HFFc6 (cell line): ENCODE measurements at regions not wholly inside any gene's neighbourhood (a gene's known extent, or its start where the extent isn't known, plus 50 kb on each side); places are given as distances from the start of the nearest gene placed in this dataset.
"Not testable (repeated sequence)": the region's sequence is repeated elsewhere in the genome, so short reads cannot be mapped to it uniquely, and the experiment has no call there.

Source experiments
- DNase-seq: peaks from one replicate; pipeline ENCODE4 v3.0.0-alpha.2; 2018
- H3K27ac Mint-ChIP-seq: 2 replicates; pipeline ENCODE4 v1.8.0; 2020; ENCODE audit warnings: mild to moderate bottlenecking, mixed read lengths
- H3K27me3 Mint-ChIP-seq: 2 replicates; pipeline ENCODE4 v1.8.0; 2021; ENCODE audit warnings: mild to moderate bottlenecking, moderate library complexity, mixed read lengths; ENCODE audit not compliant: insufficient read depth
- H3K36me3 Mint-ChIP-seq: 2 replicates; pipeline ENCODE4 v1.8.0; 2021; ENCODE audit warnings: low read depth, mixed read lengths
- H3K4me1 Mint-ChIP-seq: 2 replicates; pipeline ENCODE4 v1.8.0; 2020; ENCODE audit warnings: low read depth, mixed read lengths
- H3K4me3 Mint-ChIP-seq: 2 replicates; pipeline ENCODE4 v1.8.0; 2020; ENCODE audit warnings: mild to moderate bottlenecking, moderate library complexity, mixed read lengths
- H3K9me3 Mint-ChIP-seq: 2 replicates; pipeline ENCODE4 v1.8.0; 2020; ENCODE audit warnings: mild to moderate bottlenecking, mixed read lengths
- TF ChIP-seq, protein P1 (sequence below): fragments of 200-600 bp; sonication (generic); IDR thresholded peaks from 2 replicates; pipeline ENCODE4 v1.5.0; 2021; ENCODE audit warnings: antibody characterized with exemption, mild to moderate bottlenecking

DNA sequence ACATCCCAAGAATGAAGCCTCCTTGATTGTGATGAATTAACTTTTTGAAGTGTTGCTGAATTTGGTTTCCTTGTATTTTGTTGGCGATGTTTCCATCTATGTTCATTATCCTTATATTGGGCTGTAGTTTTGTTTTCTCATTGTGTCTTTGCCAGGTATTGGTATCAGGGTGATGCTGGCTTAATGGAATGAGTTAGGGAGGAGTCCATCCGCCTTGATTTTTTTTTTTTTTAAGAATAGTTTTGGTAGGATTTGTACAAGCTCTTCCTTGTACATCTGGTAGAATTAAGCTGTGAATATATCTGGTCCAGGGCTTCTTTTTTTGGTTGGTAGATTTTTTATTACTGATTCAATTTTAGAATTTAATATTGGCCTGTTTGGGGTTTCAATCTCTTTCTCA is 166.1 kb upstream of the WDFY3 start:
- Mint-ChIP-seq H3K27me3 (peaks cover 2% of the 10 kb centered on the region; the same call in 1 of the 2 replicates), H3K9me3 (no peaks in the 10 kb centered on the region), H3K27ac (no peak overlapping the region), H3K36me3 (no peaks in the 10 kb centered on the region), H3K4me1 (no peaks in the 10 kb centered on the region), H3K4me3 (no peak overlapping the region)
- TF ChIP-seq, protein P1, sequence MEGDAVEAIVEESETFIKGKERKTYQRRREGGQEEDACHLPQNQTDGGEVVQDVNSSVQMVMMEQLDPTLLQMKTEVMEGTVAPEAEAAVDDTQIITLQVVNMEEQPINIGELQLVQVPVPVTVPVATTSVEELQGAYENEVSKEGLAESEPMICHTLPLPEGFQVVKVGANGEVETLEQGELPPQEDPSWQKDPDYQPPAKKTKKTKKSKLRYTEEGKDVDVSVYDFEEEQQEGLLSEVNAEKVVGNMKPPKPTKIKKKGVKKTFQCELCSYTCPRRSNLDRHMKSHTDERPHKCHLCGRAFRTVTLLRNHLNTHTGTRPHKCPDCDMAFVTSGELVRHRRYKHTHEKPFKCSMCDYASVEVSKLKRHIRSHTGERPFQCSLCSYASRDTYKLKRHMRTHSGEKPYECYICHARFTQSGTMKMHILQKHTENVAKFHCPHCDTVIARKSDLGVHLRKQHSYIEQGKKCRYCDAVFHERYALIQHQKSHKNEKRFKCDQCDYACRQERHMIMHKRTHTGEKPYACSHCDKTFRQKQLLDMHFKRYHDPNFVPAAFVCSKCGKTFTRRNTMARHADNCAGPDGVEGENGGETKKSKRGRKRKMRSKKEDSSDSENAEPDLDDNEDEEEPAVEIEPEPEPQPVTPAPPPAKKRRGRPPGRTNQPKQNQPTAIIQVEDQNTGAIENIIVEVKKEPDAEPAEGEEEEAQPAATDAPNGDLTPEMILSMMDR: no peak
- no peak for DNase-seq

DNA sequence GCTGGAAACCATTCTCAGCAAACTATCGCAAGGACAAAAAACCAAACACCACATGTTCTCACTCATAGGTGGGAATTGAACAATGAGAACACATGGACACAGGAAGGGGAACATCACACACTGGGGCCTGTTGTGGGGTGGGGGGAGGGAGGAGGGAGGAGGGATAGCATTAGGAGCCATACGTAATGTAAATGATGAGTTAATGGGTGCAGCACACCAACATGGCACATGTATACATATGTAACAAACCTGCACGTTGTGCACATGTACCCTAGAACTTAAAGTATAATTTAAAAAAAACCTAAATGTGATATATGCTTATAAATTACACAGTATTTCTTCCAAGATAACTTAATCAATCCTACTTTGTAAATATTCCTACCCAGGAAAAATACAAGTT is 173.3 kb upstream of the WDFY3 start:
- H3K4me3 Mint-ChIP-seq, H3K36me3 Mint-ChIP-seq, H3K9me3 Mint-ChIP-seq, H3K27ac Mint-ChIP-seq, DNase-seq, H3K4me1 Mint-ChIP-seq, H3K27me3 Mint-ChIP-seq: not testable (repeated sequence)

DNA sequence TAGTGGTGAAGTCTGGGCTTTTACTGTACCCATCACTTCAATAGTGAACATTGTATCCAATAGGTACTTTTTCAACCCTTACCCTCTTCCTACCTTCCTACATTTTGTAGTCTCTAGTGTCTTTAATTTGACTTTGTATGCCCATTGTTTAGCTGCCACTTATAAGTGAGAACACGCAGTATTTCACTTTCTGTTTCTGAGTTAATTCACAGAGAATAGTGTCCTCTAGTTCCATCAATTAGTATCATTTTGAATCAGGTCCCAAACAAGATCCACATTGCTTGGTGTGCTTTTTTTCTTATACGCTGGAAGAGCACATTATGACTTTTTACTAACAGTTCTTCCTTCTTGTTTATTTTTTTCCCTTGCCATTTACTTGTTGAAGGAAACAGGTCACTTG is 176.0 kb upstream of the WDFY3 start:
- H3K4me3 Mint-ChIP-seq: no peak overlapping the region
- H3K27me3 Mint-ChIP-seq: no peaks in the 10 kb centered on the region; the same call in 1 of the 2 replicates
- no peaks in the 10 kb centered on the region for H3K36me3 Mint-ChIP-seq
- no peak for DNase-seq
- no peaks in the 10 kb centered on the region for H3K9me3 Mint-ChIP-seq
- no peak overlapping the region for H3K27ac Mint-ChIP-seq
- H3K4me1 Mint-ChIP-seq: peaks cover under 1% of the 10 kb centered on the region; the same call in 1 of the 2 replicates
- TF ChIP-seq, protein P1: no peak

DNA sequence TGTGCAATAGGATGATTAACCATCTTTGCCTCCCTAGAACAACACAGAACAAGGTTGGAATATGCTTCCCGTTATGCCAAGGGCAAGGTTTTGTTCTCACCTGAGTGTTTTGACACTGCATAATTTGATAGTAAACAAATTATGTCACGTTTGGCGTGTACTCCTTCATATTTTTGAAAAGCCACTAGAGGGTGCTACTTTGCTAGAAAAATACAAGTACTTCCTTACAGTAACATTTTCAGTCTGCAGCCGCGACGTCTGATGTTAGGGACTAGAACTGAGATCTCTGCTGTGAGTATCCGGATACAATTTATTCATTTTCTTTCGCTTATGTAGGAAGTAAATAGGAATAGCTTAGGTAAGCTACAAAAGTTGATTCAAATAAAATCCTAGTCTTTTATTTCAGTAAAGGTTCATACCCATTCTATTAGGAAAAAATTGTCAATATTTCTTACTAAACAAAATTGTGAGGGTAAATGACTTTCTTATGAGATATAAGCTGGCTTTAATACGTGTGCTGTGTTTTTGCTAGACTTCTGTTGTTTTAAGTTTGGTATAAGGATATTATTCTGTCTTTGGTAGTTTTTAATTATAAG is 181.1 kb upstream of the WDFY3 start:
- Mint-ChIP-seq H3K27me3 (no peaks in the 10 kb centered on the region; the same call in 1 of the 2 replicates), H3K4me1 (peaks cover 15% of the 10 kb centered on the region; the same call in 1 of the 2 replicates), H3K9me3 (no peaks in the 10 kb centered on the region), H3K27ac (no peak overlapping the region), H3K36me3 (no peaks in the 10 kb centered on the region), H3K4me3 (no peak overlapping the region)
- peak; percentile 67 for DNase-seq
- TF ChIP-seq, protein P1: peak; percentile 86

DNA sequence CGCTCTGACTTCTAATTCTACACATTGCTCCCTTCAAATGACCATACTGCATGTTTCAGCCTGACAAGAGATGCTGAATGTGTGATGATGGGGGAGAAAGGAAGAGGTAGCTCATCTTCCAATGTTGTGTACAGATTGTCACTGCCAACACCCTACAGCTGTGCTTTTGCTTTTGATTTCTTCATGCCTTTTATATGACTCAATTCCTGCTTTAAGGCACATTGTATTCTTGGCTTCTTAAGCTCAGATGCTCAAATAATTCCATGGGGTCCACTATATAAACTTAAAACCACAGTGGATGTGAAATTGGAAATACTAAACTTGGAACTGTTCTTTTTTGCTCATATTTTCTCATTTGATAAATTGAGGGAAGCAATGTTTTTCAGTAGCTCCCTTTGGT is 183.2 kb upstream of the WDFY3 start:
- no peaks in the 10 kb centered on the region for H3K27me3 Mint-ChIP-seq
- H3K4me3 Mint-ChIP-seq: no peak overlapping the region
- no peaks in the 10 kb centered on the region for H3K36me3 Mint-ChIP-seq
- no peaks in the 10 kb centered on the region for H3K9me3 Mint-ChIP-seq
- TF ChIP-seq, protein P1: no peak
- H3K4me1 Mint-ChIP-seq: peaks cover 15% of the 10 kb centered on the region; the same call in 1 of the 2 replicates
- no peak for DNase-seq
- H3K27ac Mint-ChIP-seq: no peak overlapping the region

DNA sequence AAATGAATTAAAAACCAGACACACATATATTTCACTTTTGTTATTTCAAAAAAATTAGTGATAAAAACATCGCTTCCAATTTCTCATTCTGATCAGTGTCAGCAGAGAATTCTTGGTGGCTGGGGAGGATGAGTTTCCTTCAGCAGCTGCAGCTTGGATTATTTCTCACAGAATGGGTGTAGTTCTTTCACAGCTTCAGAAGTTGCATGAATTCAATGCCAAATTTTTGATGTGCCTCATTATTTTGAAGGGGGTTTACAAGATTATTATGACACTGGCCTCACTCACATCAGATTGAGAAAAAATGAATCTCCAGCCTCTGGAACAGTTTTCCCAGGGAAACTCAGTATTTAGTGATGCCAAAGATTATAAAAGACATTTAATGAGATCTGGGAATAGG is 184.9 kb upstream of the WDFY3 start:
- no peaks in the 10 kb centered on the region for H3K36me3 Mint-ChIP-seq
- no peak overlapping the region for H3K4me3 Mint-ChIP-seq
- H3K9me3 Mint-ChIP-seq: no peaks in the 10 kb centered on the region
- peaks cover 2% of the 10 kb centered on the region for H3K27me3 Mint-ChIP-seq
- H3K4me1 Mint-ChIP-seq: peaks cover 15% of the 10 kb centered on the region; the same call in 1 of the 2 replicates
- H3K27ac Mint-ChIP-seq: no peak overlapping the region
- TF ChIP-seq, protein P1: no peak
- no peak for DNase-seq
